ENCODE measurements at regions not wholly inside any gene's neighbourhood (a gene's known extent, or its start where the extent isn't known, plus 50 kb on each side); places are given as distances from the start of the nearest gene placed in this dataset.

DNA sequence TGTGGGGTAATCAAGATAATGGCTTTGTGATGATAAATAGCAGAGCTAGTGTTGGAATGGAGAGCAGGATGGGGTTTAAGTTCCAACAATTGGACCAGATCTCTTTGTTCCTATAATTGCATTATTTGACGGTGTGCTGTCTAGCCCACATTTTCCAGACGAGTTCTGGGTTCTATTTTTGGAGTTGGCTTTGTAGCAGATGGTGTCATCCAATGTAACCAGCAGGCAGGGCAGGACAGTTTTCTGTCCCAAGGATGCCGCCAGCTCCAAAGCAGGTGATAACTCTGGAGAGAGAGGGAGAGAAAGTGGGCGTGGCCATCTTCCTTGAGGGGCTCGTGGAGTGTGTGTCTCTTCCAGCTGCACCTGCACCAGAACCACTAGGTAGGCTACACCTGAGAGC, 251.3 kb downstream of the KIF4B start:
- no peak for TF ChIP-seq NFYB (IDR thresholded peaks at IDR 0.05; ENCODE audit: extremely low read depth, insufficient read length)
- TF ChIP-seq, protein P1, sequence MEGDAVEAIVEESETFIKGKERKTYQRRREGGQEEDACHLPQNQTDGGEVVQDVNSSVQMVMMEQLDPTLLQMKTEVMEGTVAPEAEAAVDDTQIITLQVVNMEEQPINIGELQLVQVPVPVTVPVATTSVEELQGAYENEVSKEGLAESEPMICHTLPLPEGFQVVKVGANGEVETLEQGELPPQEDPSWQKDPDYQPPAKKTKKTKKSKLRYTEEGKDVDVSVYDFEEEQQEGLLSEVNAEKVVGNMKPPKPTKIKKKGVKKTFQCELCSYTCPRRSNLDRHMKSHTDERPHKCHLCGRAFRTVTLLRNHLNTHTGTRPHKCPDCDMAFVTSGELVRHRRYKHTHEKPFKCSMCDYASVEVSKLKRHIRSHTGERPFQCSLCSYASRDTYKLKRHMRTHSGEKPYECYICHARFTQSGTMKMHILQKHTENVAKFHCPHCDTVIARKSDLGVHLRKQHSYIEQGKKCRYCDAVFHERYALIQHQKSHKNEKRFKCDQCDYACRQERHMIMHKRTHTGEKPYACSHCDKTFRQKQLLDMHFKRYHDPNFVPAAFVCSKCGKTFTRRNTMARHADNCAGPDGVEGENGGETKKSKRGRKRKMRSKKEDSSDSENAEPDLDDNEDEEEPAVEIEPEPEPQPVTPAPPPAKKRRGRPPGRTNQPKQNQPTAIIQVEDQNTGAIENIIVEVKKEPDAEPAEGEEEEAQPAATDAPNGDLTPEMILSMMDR (IDR thresholded peaks at IDR 0.05 in 2 of 3, conservative IDR thresholded peaks at IDR 0.05 in 1 of 3; ENCODE audit: insufficient read depth in 2 of 3, low read depth in 1 of 3, low read length in 3 of 3) = no peak
- TF ChIP-seq KDM5B (IDR thresholded peaks at IDR 0.05; ENCODE audit: insufficient replicate concordance, low read depth, low read length) = no peak
- no peak for TF ChIP-seq ESRRA (IDR thresholded peaks at IDR 0.05; ENCODE audit: borderline replicate concordance, low read depth)
- no peak for TF ChIP-seq ZNF583 (CRISPR knock-in tag; IDR thresholded peaks at IDR 0.05)
- no peak for TF ChIP-seq SOX6 (IDR thresholded peaks at IDR 0.05)
- TF ChIP-seq, protein P2, sequence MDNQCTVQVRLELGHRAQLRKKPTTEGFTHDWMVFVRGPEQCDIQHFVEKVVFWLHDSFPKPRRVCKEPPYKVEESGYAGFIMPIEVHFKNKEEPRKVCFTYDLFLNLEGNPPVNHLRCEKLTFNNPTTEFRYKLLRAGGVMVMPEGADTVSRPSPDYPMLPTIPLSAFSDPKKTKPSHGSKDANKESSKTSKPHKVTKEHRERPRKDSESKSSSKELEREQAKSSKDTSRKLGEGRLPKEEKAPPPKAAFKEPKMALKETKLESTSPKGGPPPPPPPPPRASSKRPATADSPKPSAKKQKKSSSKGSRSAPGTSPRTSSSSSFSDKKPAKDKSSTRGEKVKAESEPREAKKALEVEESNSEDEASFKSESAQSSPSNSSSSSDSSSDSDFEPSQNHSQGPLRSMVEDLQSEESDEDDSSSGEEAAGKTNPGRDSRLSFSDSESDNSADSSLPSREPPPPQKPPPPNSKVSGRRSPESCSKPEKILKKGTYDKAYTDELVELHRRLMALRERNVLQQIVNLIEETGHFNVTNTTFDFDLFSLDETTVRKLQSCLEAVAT (IDR thresholded peaks at IDR 0.05) = no peak
- TF ChIP-seq KDM1A (IDR thresholded peaks at IDR 0.05) = no peak
